Spleen (tissue), 7 donors: ENCODE measurements at regions not wholly inside any gene's neighbourhood (a gene's known extent, or its start where the extent isn't known, plus 50 kb on each side); places are given as distances from the start of the nearest gene placed in this dataset.

Source experiments
- POLR2AphosphoS5 ChIP-seq, 3 donors: sonication (generic); formaldehyde crosslinking; IDR thresholded peaks; one replicate each; pipeline ENCODE4 v1.5.1; 2017; ENCODE audit warnings: antibody characterized with exemption in 3 of 3
- TF ChIP-seq, protein P1 (sequence below), 11 experiments: fragments of 200-600 bp in 7 of 11; fragments of 450-650 bp in 4 of 11; sonication (generic) in 4 of 11; IDR thresholded peaks in 8 of 11; conservative IDR thresholded peaks in 3 of 11; 1 replicate in 7 of 11; 2 replicates in 4 of 11; pipeline versions ENCODE4 v1.4.0 to v1.8.0; 2016 to 2021; ENCODE audit warnings: antibody characterized with exemption in 11 of 11, inconsistent platforms in 4 of 11, mild to moderate bottlenecking in 1 of 11
- donor health status: DM: no; HTN: no; CAD: no; lungs with moderate emphysema.
- donor health status: DM: no; HTN: no; CAD: no.
- donor health status: DM: no; HTN: no; CAD: no.

DNA sequence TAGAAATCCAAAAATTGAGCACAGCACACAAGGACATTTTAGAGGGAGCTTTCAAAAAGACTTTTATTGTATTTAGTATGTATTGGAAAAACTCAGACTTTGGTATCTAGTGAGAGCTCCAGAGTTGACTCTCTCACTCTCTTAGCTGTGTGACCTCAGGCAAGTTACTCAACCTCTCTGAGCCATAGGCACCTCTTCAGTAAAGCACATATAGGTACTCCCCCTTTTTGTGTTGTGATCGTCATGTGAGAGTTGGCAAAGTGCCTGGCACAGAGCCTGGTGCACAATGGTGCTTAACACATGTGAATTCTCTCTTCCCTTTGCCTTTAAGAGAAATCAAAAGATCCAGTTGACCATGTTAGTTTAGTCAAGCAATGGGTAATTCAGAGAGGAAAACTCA, 186.2 kb downstream of the TMEM38B start:
- TF ChIP-seq, protein P1, sequence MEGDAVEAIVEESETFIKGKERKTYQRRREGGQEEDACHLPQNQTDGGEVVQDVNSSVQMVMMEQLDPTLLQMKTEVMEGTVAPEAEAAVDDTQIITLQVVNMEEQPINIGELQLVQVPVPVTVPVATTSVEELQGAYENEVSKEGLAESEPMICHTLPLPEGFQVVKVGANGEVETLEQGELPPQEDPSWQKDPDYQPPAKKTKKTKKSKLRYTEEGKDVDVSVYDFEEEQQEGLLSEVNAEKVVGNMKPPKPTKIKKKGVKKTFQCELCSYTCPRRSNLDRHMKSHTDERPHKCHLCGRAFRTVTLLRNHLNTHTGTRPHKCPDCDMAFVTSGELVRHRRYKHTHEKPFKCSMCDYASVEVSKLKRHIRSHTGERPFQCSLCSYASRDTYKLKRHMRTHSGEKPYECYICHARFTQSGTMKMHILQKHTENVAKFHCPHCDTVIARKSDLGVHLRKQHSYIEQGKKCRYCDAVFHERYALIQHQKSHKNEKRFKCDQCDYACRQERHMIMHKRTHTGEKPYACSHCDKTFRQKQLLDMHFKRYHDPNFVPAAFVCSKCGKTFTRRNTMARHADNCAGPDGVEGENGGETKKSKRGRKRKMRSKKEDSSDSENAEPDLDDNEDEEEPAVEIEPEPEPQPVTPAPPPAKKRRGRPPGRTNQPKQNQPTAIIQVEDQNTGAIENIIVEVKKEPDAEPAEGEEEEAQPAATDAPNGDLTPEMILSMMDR (IDR thresholded peaks at IDR 0.05 in 8 of 11, conservative IDR thresholded peaks at IDR 0.05 in 3 of 11), result no peak
- TF ChIP-seq POLR2AphosphoS5 (IDR thresholded peaks at IDR 0.05), result no peak
